WTC11 (cell line): ENCODE measurements at regions not wholly inside any gene's neighbourhood (a gene's known extent, or its start where the extent isn't known, plus 50 kb on each side); places are given as distances from the start of the nearest gene placed in this dataset.

Experiments
- ATAC-seq: fragments of 200-7000 bp; cut with Tn5 transposase; 2 replicates; pipeline ENCODE4 v1.10.0; 2021; ENCODE audit warnings: mild to moderate bottlenecking, moderate library complexity
- CTCF ChIA-PET: fragments of 300-600 bp; sonication (Branson Sonifier 250); formaldehyde crosslinking; loops from one replicate; lab custom pipeline; 2021; ENCODE audit warnings: antibody characterized with exemption; lab: Charles Lee
- POLR2A ChIA-PET: fragments of 350-600 bp; sonication (Branson Sonifier 250); formaldehyde crosslinking; loops from one replicate; lab custom pipeline; 2021; ENCODE audit warnings: antibody characterized with exemption; lab: Charles Lee
- DNase-seq: peaks from one replicate; pipeline ENCODE4 v3.0.0; 2021; ENCODE audit warnings: low spot score
- H3K27ac Mint-ChIP-seq: 2 replicates; pipeline ENCODE4 v1.8.0; 2021; ENCODE audit warnings: mixed read lengths
- H3K27me3 Mint-ChIP-seq: 2 replicates; pipeline ENCODE4 v1.8.0; 2021; ENCODE audit warnings: low read depth, mild to moderate bottlenecking, moderate library complexity, mixed read lengths
- H3K36me3 Mint-ChIP-seq: 2 replicates; pipeline ENCODE4 v1.8.0; 2021; ENCODE audit warnings: mixed read lengths
- H3K4me1 Mint-ChIP-seq: 2 replicates; pipeline ENCODE4 v1.8.0; 2022; ENCODE audit warnings: mixed read lengths
- H3K4me3 Mint-ChIP-seq: 2 replicates; pipeline ENCODE4 v1.8.0; 2021; ENCODE audit warnings: mild to moderate bottlenecking, moderate library complexity, mixed read lengths
- H3K9me3 Mint-ChIP-seq: 2 replicates; pipeline ENCODE4 v1.8.0; 2021; ENCODE audit warnings: mixed read lengths
- FOXJ3 ChIP-seq: sonication (generic); formaldehyde crosslinking; IDR thresholded peaks from 2 replicates; pipeline ENCODE4 v1.9.0; 2021; ENCODE audit warnings: missing genetic modification reagents, mild to moderate bottlenecking, borderline replicate concordance
- FOXK1 ChIP-seq: sonication (generic); formaldehyde crosslinking; IDR thresholded peaks from 2 replicates; pipeline ENCODE4 v1.8.0; 2022; ENCODE audit warnings: mild to moderate bottlenecking, moderate library complexity, missing genetic modification reagents
- FOXP1 ChIP-seq: sonication (generic); formaldehyde crosslinking; IDR thresholded peaks from 2 replicates; pipeline ENCODE4 v1.8.0; 2022; ENCODE audit warnings: missing genetic modification reagents, mild to moderate bottlenecking, moderate library complexity, borderline replicate concordance
- NFATC4 ChIP-seq: fragments of 250-450 bp; sonication (Bioruptor Pico); IDR thresholded peaks from 2 replicates; pipeline ENCODE4 v1.9.0; 2021; ENCODE audit warnings: mild to moderate bottlenecking
- NR2C2 ChIP-seq: sonication (generic); formaldehyde crosslinking; IDR thresholded peaks from 2 replicates; pipeline ENCODE4 v1.8.0; 2022; ENCODE audit warnings: mild to moderate bottlenecking, missing genetic modification reagents
- NR3C1 ChIP-seq: sonication (generic); formaldehyde crosslinking; conservative IDR thresholded peaks from 2 replicates; pipeline ENCODE4 v1.8.1; 2023; ENCODE audit warnings: low read depth, mild to moderate bottlenecking, missing genetic modification reagents
- SMAD3 ChIP-seq: sonication (generic); formaldehyde crosslinking; IDR thresholded peaks from 2 replicates; pipeline ENCODE4 v1.8.0; 2022; ENCODE audit warnings: missing genetic modification reagents, mild to moderate bottlenecking, borderline replicate concordance
- SMAD4 ChIP-seq: sonication (generic); formaldehyde crosslinking; IDR thresholded peaks from 2 replicates; pipeline ENCODE4 v1.8.0; 2022; ENCODE audit warnings: mild to moderate bottlenecking, missing genetic modification reagents
- SP1 ChIP-seq: sonication (generic); formaldehyde crosslinking; conservative IDR thresholded peaks from 2 replicates; pipeline ENCODE4 v1.8.1; 2022; ENCODE audit warnings: missing genetic modification reagents
- TCF7 ChIP-seq: sonication (generic); formaldehyde crosslinking; IDR thresholded peaks from 2 replicates; pipeline ENCODE4 v1.8.0; 2022; ENCODE audit warnings: mild to moderate bottlenecking, low read depth, missing genetic modification reagents, moderate library complexity
- TP53 ChIP-seq: sonication (generic); formaldehyde crosslinking; IDR thresholded peaks from 2 replicates; pipeline ENCODE4 v1.8.1; 2023; ENCODE audit warnings: mild to moderate bottlenecking, missing genetic modification reagents
- ZNF219 ChIP-seq: sonication (generic); formaldehyde crosslinking; IDR thresholded peaks from 2 replicates; pipeline ENCODE4 v1.8.0; 2023; ENCODE audit warnings: missing genetic modification reagents, mild to moderate bottlenecking, borderline replicate concordance
- ZNF263 ChIP-seq: sonication (generic); formaldehyde crosslinking; IDR thresholded peaks from 2 replicates; pipeline ENCODE4 v1.8.1; 2022; ENCODE audit warnings: low read depth, mild to moderate bottlenecking, moderate library complexity, missing genetic modification reagents
- TF ChIP-seq, protein P1 (sequence below): sonication (generic); formaldehyde crosslinking; IDR thresholded peaks from 2 replicates; pipeline ENCODE4 v1.8.0; 2022; ENCODE audit warnings: mild to moderate bottlenecking, missing genetic modification reagents
- TF ChIP-seq, protein P2 (sequence below): sonication (generic); formaldehyde crosslinking; IDR thresholded peaks from 2 replicates; pipeline ENCODE4 v1.8.1; 2023; ENCODE audit warnings: mild to moderate bottlenecking, missing genetic modification reagents
- TF ChIP-seq, protein P3 (sequence below): sonication (generic); formaldehyde crosslinking; IDR thresholded peaks from 2 replicates; pipeline ENCODE4 v1.8.1; 2023; ENCODE audit warnings: mild to moderate bottlenecking, missing genetic modification reagents, moderate library complexity
- TF ChIP-seq, protein P4 (sequence below): sonication (generic); formaldehyde crosslinking; IDR thresholded peaks from 2 replicates; pipeline ENCODE4 v1.8.0; 2023; ENCODE audit warnings: missing genetic modification reagents
- TF ChIP-seq, protein P5 (sequence below): fragments of 250-450 bp; sonication (Bioruptor Pico); IDR thresholded peaks from 2 replicates; pipeline ENCODE4 v1.9.0; 2021; ENCODE audit warnings: moderate library complexity, mild to moderate bottlenecking, inconsistent platforms, borderline replicate concordance
- TF ChIP-seq, protein P6 (sequence below): fragments of 250-450 bp; sonication (Bioruptor Pico); IDR thresholded peaks from 2 replicates; pipeline ENCODE4 v1.8.0; 2021; ENCODE audit warnings: mild to moderate bottlenecking
- TF ChIP-seq, protein P7 (sequence below): sonication (generic); formaldehyde crosslinking; IDR thresholded peaks from 2 replicates; pipeline ENCODE4 v1.8.1; 2023; ENCODE audit warnings: mild to moderate bottlenecking, missing genetic modification reagents, moderate library complexity
- TF ChIP-seq, protein P8 (sequence below): sonication (generic); formaldehyde crosslinking; IDR thresholded peaks from 2 replicates; pipeline ENCODE4 v1.8.1; 2022; ENCODE audit warnings: mild to moderate bottlenecking, missing genetic modification reagents, moderate library complexity, borderline replicate concordance
- TF ChIP-seq, protein P9 (sequence below): fragments of 250-450 bp; sonication (Bioruptor Pico); conservative IDR thresholded peaks from 2 replicates; pipeline ENCODE4 v1.9.0; 2021; ENCODE audit warnings: mild to moderate bottlenecking
- TF ChIP-seq, protein P10 (sequence below): sonication (generic); formaldehyde crosslinking; IDR thresholded peaks from 2 replicates; pipeline ENCODE4 v1.8.1; 2023; ENCODE audit warnings: mild to moderate bottlenecking, missing genetic modification reagents

DNA sequence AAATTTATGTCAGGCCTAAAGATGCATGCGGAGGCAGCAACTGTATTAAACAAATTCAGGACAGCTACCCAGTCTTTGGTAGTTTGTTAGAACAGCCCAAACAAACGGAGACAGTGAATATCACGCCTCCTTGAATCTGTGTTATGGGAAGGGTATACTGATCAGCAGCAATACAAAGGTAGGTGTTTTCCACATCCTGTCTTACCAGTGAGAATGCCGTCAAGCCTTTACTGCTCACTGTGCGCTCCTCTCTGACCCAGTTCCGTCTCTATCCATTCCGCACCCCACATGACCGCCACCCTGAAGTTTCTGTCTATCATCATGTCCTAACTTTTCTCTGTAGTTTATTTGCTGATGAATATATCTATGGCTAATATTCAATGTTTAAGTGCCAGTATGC is 473.3 kb downstream of the LPIN1 start:
- H3K36me3 Mint-ChIP-seq, result peaks cover 30% of the 10 kb centered on the region
- ChIA-PET CTCF (no interaction called here), POLR2A (no interaction called here)
- H3K27me3 Mint-ChIP-seq, result peaks cover 8% of the 10 kb centered on the region
- H3K27ac Mint-ChIP-seq, result no peak overlapping the region
- TF ChIP-seq, protein P1, sequence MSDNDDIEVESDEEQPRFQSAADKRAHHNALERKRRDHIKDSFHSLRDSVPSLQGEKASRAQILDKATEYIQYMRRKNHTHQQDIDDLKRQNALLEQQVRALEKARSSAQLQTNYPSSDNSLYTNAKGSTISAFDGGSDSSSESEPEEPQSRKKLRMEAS, result no peak
- no peak for TF ChIP-seq TP53 (CRISPR knock-in tag)
- TF ChIP-seq NFATC4, result no peak
- DNase-seq, result no peak
- ATAC-seq, result no peak
- peaks cover 6% of the 10 kb centered on the region for H3K4me1 Mint-ChIP-seq
- H3K4me3 Mint-ChIP-seq, result no peak overlapping the region
- peaks cover 47% of the 10 kb centered on the region for H3K9me3 Mint-ChIP-seq

DNA sequence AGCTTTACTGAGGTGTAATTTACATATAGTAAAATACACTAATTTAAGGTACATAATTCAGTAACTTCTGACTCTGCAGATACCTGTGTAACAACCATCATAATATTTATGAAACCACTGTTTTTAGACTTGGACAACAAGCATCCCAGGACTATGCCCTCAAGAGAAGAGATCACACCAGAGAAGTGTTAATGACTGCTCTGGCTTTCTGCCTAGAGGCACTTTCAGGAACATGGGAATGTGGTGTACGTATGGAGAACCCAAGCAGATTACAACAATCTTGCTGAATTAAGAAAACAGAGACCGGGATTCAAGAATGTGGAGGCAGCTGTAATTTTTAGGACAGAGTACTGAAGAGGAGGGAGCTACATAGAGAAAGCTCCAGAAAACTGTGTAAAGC is 475.2 kb downstream of the LPIN1 start:
- peaks cover 42% of the 10 kb centered on the region for H3K36me3 Mint-ChIP-seq
- no peak for TF ChIP-seq SMAD3
- TF ChIP-seq TCF7 (CRISPR knock-in tag), result no peak
- no peak for TF ChIP-seq NR3C1 (CRISPR knock-in tag)
- TF ChIP-seq, protein P2, sequence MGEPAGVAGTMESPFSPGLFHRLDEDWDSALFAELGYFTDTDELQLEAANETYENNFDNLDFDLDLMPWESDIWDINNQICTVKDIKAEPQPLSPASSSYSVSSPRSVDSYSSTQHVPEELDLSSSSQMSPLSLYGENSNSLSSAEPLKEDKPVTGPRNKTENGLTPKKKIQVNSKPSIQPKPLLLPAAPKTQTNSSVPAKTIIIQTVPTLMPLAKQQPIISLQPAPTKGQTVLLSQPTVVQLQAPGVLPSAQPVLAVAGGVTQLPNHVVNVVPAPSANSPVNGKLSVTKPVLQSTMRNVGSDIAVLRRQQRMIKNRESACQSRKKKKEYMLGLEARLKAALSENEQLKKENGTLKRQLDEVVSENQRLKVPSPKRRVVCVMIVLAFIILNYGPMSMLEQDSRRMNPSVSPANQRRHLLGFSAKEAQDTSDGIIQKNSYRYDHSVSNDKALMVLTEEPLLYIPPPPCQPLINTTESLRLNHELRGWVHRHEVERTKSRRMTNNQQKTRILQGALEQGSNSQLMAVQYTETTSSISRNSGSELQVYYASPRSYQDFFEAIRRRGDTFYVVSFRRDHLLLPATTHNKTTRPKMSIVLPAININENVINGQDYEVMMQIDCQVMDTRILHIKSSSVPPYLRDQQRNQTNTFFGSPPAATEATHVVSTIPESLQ (CRISPR knock-in tag), result no peak
- no peak for TF ChIP-seq FOXK1 (CRISPR knock-in tag)
- no peak for TF ChIP-seq FOXP1 (CRISPR knock-in tag)
- no peak for TF ChIP-seq SMAD4 (CRISPR knock-in tag)
- TF ChIP-seq ZNF263 (CRISPR knock-in tag), result no peak
- TF ChIP-seq, protein P3, sequence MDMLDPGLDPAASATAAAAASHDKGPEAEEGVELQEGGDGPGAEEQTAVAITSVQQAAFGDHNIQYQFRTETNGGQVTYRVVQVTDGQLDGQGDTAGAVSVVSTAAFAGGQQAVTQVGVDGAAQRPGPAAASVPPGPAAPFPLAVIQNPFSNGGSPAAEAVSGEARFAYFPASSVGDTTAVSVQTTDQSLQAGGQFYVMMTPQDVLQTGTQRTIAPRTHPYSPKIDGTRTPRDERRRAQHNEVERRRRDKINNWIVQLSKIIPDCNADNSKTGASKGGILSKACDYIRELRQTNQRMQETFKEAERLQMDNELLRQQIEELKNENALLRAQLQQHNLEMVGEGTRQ (CRISPR knock-in tag), result no peak
- TF ChIP-seq, protein P4, sequence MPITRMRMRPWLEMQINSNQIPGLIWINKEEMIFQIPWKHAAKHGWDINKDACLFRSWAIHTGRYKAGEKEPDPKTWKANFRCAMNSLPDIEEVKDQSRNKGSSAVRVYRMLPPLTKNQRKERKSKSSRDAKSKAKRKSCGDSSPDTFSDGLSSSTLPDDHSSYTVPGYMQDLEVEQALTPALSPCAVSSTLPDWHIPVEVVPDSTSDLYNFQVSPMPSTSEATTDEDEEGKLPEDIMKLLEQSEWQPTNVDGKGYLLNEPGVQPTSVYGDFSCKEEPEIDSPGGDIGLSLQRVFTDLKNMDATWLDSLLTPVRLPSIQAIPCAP (CRISPR knock-in tag), result no peak
- TF ChIP-seq SP1 (CRISPR knock-in tag), result no peak
- TF ChIP-seq, protein P5, sequence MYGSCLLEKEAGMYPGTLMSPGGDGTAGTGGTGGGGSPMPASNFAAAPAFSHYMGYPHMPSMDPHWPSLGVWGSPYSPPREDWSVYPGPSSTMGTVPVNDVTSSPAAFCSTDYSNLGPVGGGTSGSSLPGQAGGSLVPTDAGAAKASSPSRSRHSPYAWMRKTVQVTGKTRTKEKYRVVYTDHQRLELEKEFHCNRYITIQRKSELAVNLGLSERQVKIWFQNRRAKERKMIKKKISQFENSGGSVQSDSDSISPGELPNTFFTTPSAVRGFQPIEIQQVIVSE (CRISPR knock-in tag), result no peak
- TF ChIP-seq, protein P6, sequence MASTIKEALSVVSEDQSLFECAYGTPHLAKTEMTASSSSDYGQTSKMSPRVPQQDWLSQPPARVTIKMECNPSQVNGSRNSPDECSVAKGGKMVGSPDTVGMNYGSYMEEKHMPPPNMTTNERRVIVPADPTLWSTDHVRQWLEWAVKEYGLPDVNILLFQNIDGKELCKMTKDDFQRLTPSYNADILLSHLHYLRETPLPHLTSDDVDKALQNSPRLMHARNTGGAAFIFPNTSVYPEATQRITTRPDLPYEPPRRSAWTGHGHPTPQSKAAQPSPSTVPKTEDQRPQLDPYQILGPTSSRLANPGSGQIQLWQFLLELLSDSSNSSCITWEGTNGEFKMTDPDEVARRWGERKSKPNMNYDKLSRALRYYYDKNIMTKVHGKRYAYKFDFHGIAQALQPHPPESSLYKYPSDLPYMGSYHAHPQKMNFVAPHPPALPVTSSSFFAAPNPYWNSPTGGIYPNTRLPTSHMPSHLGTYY (CRISPR knock-in tag), result no peak
- no peak for TF ChIP-seq FOXJ3 (CRISPR knock-in tag)
- TF ChIP-seq, protein P7, sequence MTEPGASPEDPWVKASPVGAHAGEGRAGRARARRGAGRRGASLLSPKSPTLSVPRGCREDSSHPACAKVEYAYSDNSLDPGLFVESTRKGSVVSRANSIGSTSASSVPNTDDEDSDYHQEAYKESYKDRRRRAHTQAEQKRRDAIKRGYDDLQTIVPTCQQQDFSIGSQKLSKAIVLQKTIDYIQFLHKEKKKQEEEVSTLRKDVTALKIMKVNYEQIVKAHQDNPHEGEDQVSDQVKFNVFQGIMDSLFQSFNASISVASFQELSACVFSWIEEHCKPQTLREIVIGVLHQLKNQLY (CRISPR knock-in tag), result no peak
- TF ChIP-seq, protein P8, sequence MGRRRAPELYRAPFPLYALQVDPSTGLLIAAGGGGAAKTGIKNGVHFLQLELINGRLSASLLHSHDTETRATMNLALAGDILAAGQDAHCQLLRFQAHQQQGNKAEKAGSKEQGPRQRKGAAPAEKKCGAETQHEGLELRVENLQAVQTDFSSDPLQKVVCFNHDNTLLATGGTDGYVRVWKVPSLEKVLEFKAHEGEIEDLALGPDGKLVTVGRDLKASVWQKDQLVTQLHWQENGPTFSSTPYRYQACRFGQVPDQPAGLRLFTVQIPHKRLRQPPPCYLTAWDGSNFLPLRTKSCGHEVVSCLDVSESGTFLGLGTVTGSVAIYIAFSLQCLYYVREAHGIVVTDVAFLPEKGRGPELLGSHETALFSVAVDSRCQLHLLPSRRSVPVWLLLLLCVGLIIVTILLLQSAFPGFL (CRISPR knock-in tag), result no peak
- TF ChIP-seq ZNF219 (CRISPR knock-in tag), result no peak
- TF ChIP-seq, protein P9, sequence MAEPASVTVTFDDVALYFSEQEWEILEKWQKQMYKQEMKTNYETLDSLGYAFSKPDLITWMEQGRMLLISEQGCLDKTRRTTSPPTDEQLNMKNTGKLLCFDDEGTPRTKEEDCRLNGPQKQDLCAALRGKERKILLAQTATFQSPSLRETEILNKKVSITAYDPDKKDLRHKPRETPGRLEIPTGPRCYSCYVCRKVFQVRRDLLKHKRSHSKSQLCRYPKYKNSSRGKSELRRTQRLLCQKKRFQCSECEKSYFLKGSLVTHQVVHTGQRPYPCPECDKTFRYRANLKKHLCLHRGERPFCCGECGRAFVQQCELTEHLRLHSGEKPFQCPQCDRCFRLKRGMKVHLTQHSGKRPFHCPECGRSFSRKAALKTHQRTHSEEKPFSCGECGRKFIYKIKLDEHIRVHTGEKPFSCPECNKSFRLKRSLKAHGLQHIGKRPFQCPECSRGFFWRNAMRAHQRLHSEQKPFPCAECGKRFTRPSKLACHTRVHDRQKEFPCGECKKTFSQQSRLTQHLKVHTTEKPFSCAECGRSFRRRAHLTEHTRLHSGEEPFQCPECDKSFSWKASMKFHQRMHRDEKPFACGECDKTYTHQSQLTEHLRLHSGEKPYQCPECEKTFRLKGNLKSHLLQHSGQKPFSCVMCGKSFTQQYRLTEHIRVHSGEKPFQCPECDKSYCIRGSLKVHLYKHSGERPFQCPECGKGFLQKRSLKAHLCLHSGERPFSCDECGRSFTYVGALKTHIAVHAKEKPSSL, result no peak
- no peak for TF ChIP-seq NR2C2
- TF ChIP-seq, protein P10, sequence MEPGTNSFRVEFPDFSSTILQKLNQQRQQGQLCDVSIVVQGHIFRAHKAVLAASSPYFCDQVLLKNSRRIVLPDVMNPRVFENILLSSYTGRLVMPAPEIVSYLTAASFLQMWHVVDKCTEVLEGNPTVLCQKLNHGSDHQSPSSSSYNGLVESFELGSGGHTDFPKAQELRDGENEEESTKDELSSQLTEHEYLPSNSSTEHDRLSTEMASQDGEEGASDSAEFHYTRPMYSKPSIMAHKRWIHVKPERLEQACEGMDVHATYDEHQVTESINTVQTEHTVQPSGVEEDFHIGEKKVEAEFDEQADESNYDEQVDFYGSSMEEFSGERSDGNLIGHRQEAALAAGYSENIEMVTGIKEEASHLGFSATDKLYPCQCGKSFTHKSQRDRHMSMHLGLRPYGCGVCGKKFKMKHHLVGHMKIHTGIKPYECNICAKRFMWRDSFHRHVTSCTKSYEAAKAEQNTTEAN (CRISPR knock-in tag), result no peak
- no peak for DNase-seq
- H3K27ac Mint-ChIP-seq, result no peak overlapping the region
- H3K9me3 Mint-ChIP-seq, result peaks cover 62% of the 10 kb centered on the region
- CTCF ChIA-PET, result interaction anchor here (0.5 kb wide), 1 partner anchor 172 kb away, joined by 7 read pairs; no protein-coding TSS in a partner anchor
- POLR2A ChIA-PET, result no interaction called here
- peaks cover 6% of the 10 kb centered on the region for H3K4me1 Mint-ChIP-seq
- ATAC-seq, result no peak
- no peak overlapping the region for H3K4me3 Mint-ChIP-seq
- peaks cover 8% of the 10 kb centered on the region for H3K27me3 Mint-ChIP-seq
